Upper lobe of left lung (tissue), 6 donors: ENCODE measurements at regions not wholly inside any gene's neighbourhood (a gene's known extent, or its start where the extent isn't known, plus 50 kb on each side); places are given as distances from the start of the nearest gene placed in this dataset.

Experiments used
- ATAC-seq, 2 donors: fragments of 200-7000 bp; cut with Tn5 transposase; one replicate each; pipeline ENCODE4 v1.9.1; 2022; ENCODE audit warnings: mild to moderate bottlenecking in 2 of 2, moderate library complexity in 2 of 2; ENCODE audit not compliant: low FRiP score in 2 of 2
- DNase-seq, 2 donors: peaks; one replicate each; pipeline ENCODE4 v3.0.0-alpha.2; 2019 to 2020
- H3K27ac ChIP-seq, 4 donors: fragments of 200-600 bp; sonication (generic); one replicate each; pipeline ENCODE4 v1.5.1; 2016 to 2019
- H3K27me3 ChIP-seq, 4 donors: fragments of 200-600 bp; sonication (generic); one replicate each; pipeline ENCODE4 v1.5.1; 2017 to 2019
- H3K36me3 ChIP-seq, 4 donors: fragments of 200-600 bp; sonication (generic); one replicate each; pipeline ENCODE4 v1.5.1; 2016 to 2019
- H3K4me1 ChIP-seq, 4 donors: fragments of 200-600 bp; sonication (generic); one replicate each; pipeline ENCODE4 v1.5.1; 2018 to 2019
- H3K4me3 ChIP-seq, 4 donors: fragments of 200-600 bp; sonication (generic); one replicate each; pipeline ENCODE4 v1.5.1; 2017 to 2019; ENCODE audit warnings: mild to moderate bottlenecking in 2 of 4, moderate library complexity in 1 of 4
- H3K9me3 ChIP-seq, 4 donors: fragments of 200-600 bp; sonication (generic); one replicate each; pipeline ENCODE4 v1.5.1; 2018 to 2019
- CTCF ChIP-seq, 6 experiments: fragments of 450-650 bp in 4 of 6; fragments of 200-600 bp in 2 of 6; sonication (generic) in 2 of 6; IDR thresholded peaks; one replicate each; pipeline ENCODE4 v1.5.1; 2016 to 2019; ENCODE audit warnings: antibody characterized with exemption in 6 of 6
- EP300 ChIP-seq, 4 donors: sonication (generic); formaldehyde crosslinking; IDR thresholded peaks; one replicate each; pipeline ENCODE4 v1.5.1; 2017; ENCODE audit warnings: antibody characterized with exemption in 4 of 4, control low read depth in 2 of 4
- POLR2A ChIP-seq, 4 donors: fragments of 450-650 bp; IDR thresholded peaks; one replicate each; pipeline ENCODE4 v1.5.1; 2016 to 2017; ENCODE audit warnings: antibody characterized with exemption in 4 of 4, mild to moderate bottlenecking in 2 of 4
- POLR2AphosphoS5 ChIP-seq, 2 donors: sonication (generic); formaldehyde crosslinking; IDR thresholded peaks; one replicate each; pipeline ENCODE4 v1.5.1; 2017; ENCODE audit warnings: antibody characterized with exemption in 2 of 2
- WGBS, 2 donors: methylation state at CpG; one replicate each; pipeline ENCODE4 v1.1.5; 2017 to 2018; 5-methylcytosine and 5-hydroxymethylcytosine counted together
- donor health status: DM: no; HTN: no; CAD: no; lungs with moderate emphysema.
- donor health status: DM: no; HTN: yes; CAD: no; lungs with severe emphysema.

GRCh38 chr15:101573951-101574350, 78.2 kb downstream of the TM2D3 start:
- 71 to 78% methylated on average over 3 of the region's 3 CpGs for WGBS, 2 donors
- no peak for TF ChIP-seq POLR2A (IDR thresholded peaks at IDR 0.05)
- TF ChIP-seq CTCF (IDR thresholded peaks at IDR 0.05), result no peak
- no peak for TF ChIP-seq EP300 (IDR thresholded peaks at IDR 0.05)
- TF ChIP-seq POLR2AphosphoS5 (IDR thresholded peaks at IDR 0.05), result no peak

DNA sequence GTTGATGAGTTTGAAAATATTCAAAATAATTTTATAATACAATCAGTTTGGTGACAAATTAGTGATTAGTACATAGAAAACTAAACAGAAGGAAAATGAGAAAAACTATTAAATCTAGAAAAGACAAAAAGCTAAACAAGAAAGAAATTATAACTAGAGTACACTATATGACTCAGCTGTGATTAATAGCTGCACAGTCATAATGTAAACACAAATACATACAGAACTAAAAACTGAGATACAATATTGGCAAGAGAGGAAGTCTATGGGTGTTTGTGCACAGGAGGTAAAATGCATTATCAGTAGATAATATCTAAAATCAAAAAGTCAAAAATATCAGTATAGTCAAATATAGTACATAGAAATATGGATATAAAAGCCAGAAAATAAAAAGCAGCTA, 80.7 kb upstream of the PCSK6 start:
- Histone ChIP-seq H3K4me3 (no peak overlapping the region), H3K27ac (no peak overlapping the region), H3K27me3 (no peaks in the 10 kb centered on the region), H3K4me1 (no peaks in the 10 kb centered on the region), H3K36me3 (no peaks in the 10 kb centered on the region), H3K9me3 (no peaks in the 10 kb centered on the region)
- no peak for DNase-seq
- ATAC-seq, result no peak
- TF ChIP-seq CTCF (IDR thresholded peaks at IDR 0.05) (no peak), EP300 (IDR thresholded peaks at IDR 0.05) (no peak), POLR2A (IDR thresholded peaks at IDR 0.05) (no peak), POLR2AphosphoS5 (IDR thresholded peaks at IDR 0.05) (no peak)

More at GRCh38 chr15:101573951-101574350, 78.2 kb downstream of the TM2D3 start:
- Histone ChIP-seq H3K4me3 (no peak overlapping the region), H3K4me1 (no peaks in the 10 kb centered on the region), H3K9me3 (no peaks in the 10 kb centered on the region), H3K27ac (no peak overlapping the region), H3K36me3 (no peaks in the 10 kb centered on the region), H3K27me3 (no peaks in the 10 kb centered on the region)
- ATAC-seq, result no peak
- DNase-seq, result no peak

DNA sequence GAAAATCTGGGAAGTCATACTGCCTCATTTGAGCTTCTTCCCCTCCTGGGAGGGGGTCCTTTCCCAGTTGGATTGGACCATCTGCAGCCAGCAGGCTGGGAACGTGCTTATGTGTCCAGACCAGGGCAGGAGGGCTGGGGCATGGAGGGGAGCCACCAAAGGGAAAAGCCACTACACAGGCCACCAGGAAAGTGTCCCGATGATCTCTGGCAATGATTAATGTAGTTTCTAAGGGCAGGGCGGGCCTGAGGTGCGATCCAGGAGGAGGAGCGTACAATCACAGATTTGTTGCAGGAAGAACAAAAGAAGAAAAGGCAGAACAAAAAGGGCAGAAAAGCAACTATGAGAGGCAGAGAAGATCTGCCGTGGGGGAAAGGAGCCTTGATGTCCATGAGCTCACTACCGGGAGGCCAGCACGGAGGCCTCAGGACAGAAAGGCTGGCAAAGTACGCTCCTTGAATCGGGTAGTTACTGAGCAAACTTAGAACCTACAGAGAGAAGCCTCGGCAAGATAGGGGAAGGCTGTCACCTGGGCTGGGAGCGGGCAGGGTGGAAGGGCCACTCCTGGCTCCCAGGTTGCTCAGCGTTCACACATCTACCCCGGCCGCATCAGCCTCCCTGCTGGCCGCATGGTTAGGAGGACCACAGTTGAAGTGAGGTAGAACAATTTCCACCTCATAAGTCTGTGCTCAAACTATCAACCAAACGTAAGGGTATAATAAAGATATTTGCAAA, 79.5 kb upstream of the PCSK6 start:
- H3K4me1 ChIP-seq, result no peaks in the 10 kb centered on the region
- WGBS, 2 donors, result 87 to 90% methylated on average over 17 of the region's 17 CpGs
- DNase-seq, result peak in 1 of 2 donors; percentile 32

GRCh38 chr15:101568309-101568708, 78.8 kb upstream of the PCSK6 start:
- TF ChIP-seq POLR2A (IDR thresholded peaks at IDR 0.05), result no peak
- TF ChIP-seq EP300 (IDR thresholded peaks at IDR 0.05), result no peak
- TF ChIP-seq CTCF (IDR thresholded peaks at IDR 0.05), result no peak
- no peak overlapping the region for H3K4me3 ChIP-seq
- no peaks in the 10 kb centered on the region for H3K27me3 ChIP-seq
- ATAC-seq, result no peak
- H3K9me3 ChIP-seq, result no peaks in the 10 kb centered on the region
- no peaks in the 10 kb centered on the region for H3K36me3 ChIP-seq
- no peak for DNase-seq
- no peaks in the 10 kb centered on the region for H3K4me1 ChIP-seq
- WGBS, 2 donors, result 66 to 79% methylated on average over 8 of the region's 8 CpGs
- H3K27ac ChIP-seq, result no peak overlapping the region

More for the DNA sequence above, 79.5 kb upstream of the PCSK6 start:
- Histone ChIP-seq H3K4me3 (no peak overlapping the region), H3K36me3 (no peaks in the 10 kb centered on the region), H3K9me3 (no peaks in the 10 kb centered on the region), H3K27me3 (no peaks in the 10 kb centered on the region), H3K27ac (no peak overlapping the region)
- no peak for ATAC-seq
- no peak for TF ChIP-seq POLR2AphosphoS5 (IDR thresholded peaks at IDR 0.05)
- no peak for TF ChIP-seq POLR2A (IDR thresholded peaks at IDR 0.05)
- TF ChIP-seq EP300 (IDR thresholded peaks at IDR 0.05), result no peak
- TF ChIP-seq CTCF (IDR thresholded peaks at IDR 0.05), result no peak
